OCI-LY7 (cell line): ENCODE measurements at regions not wholly inside any gene's neighbourhood (a gene's known extent, or its start where the extent isn't known, plus 50 kb on each side); places are given as distances from the start of the nearest gene placed in this dataset.
"Not testable (repeated sequence)": the region's sequence is repeated elsewhere in the genome, so short reads cannot be mapped to it uniquely, and the experiment has no call there.

Experiments
- BruUV-seq: library from RNA; stranded (reverse); fragments of 400-500 nt; replicated peaks from 2 replicates; lab custom pipeline; 2021; lab: Mats Ljungman, UMichigan
- CTCF ChIA-PET: fragments of 300-600 bp; sonication (Branson Sonifier 250); formaldehyde crosslinking; loops from one replicate; lab custom pipeline; 2022; ENCODE audit warnings: antibody characterized with exemption; ENCODE audit not compliant: unreplicated experiment; lab: Charles Lee
- POLR2A ChIA-PET: fragments of 300-600 bp; sonication (Branson Sonifier 250); formaldehyde crosslinking; loops from one replicate; lab custom pipeline; 2022; ENCODE audit warnings: antibody characterized with exemption; lab: Charles Lee
- DNase-seq: peaks from one replicate; pipeline ENCODE4 v3.0.0-alpha.2; 2015; ENCODE audit warnings: low spot score
- H2AFZ ChIP-seq: fragments of 200-600 bp; sonication (generic), shearing (Covaris generic); 2 replicates; pipeline ENCODE4 v1.6.1; 2014; ENCODE audit warnings: mild to moderate bottlenecking, antibody characterized with exemption, low read length, moderate library complexity
- H3K27ac ChIP-seq: fragments of 200-600 bp; sonication (generic); 2 replicates; pipeline ENCODE4 v1.5.1; 2014; ENCODE audit warnings: mixed run types, low read depth, mild to moderate bottlenecking, moderate library complexity, low read length, inconsistent platforms; ENCODE audit not compliant: poor library complexity, severe bottlenecking
- H3K36me3 ChIP-seq: fragments of 200-600 bp; sonication (generic); 2 replicates; pipeline ENCODE4 v1.6.1; 2014; ENCODE audit warnings: mild to moderate bottlenecking, antibody characterized with exemption, low read length, moderate library complexity, mixed read lengths; ENCODE audit not compliant: insufficient read depth
- H3K4me1 ChIP-seq: fragments of 200-600 bp; sonication (generic); 2 replicates; pipeline ENCODE4 v1.5.1; 2014; ENCODE audit warnings: mild to moderate bottlenecking, low read length; ENCODE audit not compliant: insufficient read depth, poor library complexity, severe bottlenecking
- H3K4me2 ChIP-seq: fragments of 200-600 bp; sonication (generic); 2 replicates; pipeline ENCODE4 v1.6.1; 2014; ENCODE audit warnings: mild to moderate bottlenecking, low read length
- H3K4me3 ChIP-seq: fragments of 200-600 bp; sonication (generic); 2 replicates; pipeline ENCODE4 v1.5.1; 2014; ENCODE audit warnings: mild to moderate bottlenecking, low read depth, low read length; ENCODE audit not compliant: poor library complexity, severe bottlenecking
- H3K79me2 ChIP-seq: fragments of 200-600 bp; sonication (generic); 2 replicates; pipeline ENCODE4 v1.6.1; 2016; ENCODE audit warnings: low read depth, mild to moderate bottlenecking, low read length, moderate library complexity, mixed read lengths; ENCODE audit not compliant: insufficient read depth
- H3K9me2 ChIP-seq: fragments of 200-600 bp; sonication (generic); 2 replicates; pipeline ENCODE4 v1.6.1; 2016; ENCODE audit warnings: mild to moderate bottlenecking, low read length, mixed read lengths; ENCODE audit not compliant: insufficient read depth
- H3K9me3 ChIP-seq: fragments of 200-600 bp; sonication (generic); 2 replicates; pipeline ENCODE4 v1.6.1; 2014; ENCODE audit warnings: mild to moderate bottlenecking, mixed run types, low read length, mixed read lengths
- H4K20me1 ChIP-seq: fragments of 200-600 bp; sonication (generic); 2 replicates; pipeline ENCODE4 v1.6.1; 2014; ENCODE audit warnings: mild to moderate bottlenecking, antibody characterized with exemption, low read length, moderate library complexity, mixed read lengths; ENCODE audit not compliant: insufficient read depth
- EZH2phosphoT487 ChIP-seq: fragments of 200-600 bp; sonication (generic); IDR thresholded peaks from 2 replicates; pipeline ENCODE4 v1.6.1; 2018; ENCODE audit warnings: low read depth, borderline replicate concordance, mild to moderate bottlenecking, mixed run types, antibody characterized with exemption, low read length, moderate library complexity, mixed read lengths
- intact Hi-C: fragments of 100-400 bp; cut with micrococcal nuclease; formaldehyde crosslinking; loops from one replicate; pipeline ENCODE4 v1.10.0; 2022; ENCODE audit not compliant: unreplicated experiment
- TF ChIP-seq, protein P1 (sequence below): fragments of 200-600 bp; sonication (generic); conservative IDR thresholded peaks from 2 replicates; pipeline ENCODE4 v1.5.1; 2014; ENCODE audit warnings: mild to moderate bottlenecking, antibody characterized with exemption, low read length, moderate library complexity, mixed read lengths

- CTCF ChIA-PET = no interaction called here
- POLR2A ChIA-PET = no interaction called here
- no peak for DNase-seq
- no peak for TF ChIP-seq EZH2phosphoT487
- TF ChIP-seq, protein P1, sequence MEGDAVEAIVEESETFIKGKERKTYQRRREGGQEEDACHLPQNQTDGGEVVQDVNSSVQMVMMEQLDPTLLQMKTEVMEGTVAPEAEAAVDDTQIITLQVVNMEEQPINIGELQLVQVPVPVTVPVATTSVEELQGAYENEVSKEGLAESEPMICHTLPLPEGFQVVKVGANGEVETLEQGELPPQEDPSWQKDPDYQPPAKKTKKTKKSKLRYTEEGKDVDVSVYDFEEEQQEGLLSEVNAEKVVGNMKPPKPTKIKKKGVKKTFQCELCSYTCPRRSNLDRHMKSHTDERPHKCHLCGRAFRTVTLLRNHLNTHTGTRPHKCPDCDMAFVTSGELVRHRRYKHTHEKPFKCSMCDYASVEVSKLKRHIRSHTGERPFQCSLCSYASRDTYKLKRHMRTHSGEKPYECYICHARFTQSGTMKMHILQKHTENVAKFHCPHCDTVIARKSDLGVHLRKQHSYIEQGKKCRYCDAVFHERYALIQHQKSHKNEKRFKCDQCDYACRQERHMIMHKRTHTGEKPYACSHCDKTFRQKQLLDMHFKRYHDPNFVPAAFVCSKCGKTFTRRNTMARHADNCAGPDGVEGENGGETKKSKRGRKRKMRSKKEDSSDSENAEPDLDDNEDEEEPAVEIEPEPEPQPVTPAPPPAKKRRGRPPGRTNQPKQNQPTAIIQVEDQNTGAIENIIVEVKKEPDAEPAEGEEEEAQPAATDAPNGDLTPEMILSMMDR = no peak
- Histone ChIP-seq H3K9me2 (no peaks in the 10 kb centered on the region), H3K4me2 (no peak overlapping the region), H3K4me3 (no peak overlapping the region), H4K20me1 (no peaks in the 10 kb centered on the region), H3K27ac (no peak overlapping the region), H3K36me3 (no peaks in the 10 kb centered on the region), H3K79me2 (no peaks in the 10 kb centered on the region), H3K4me1 (no peaks in the 10 kb centered on the region), H2AFZ (no peak overlapping the region), H3K9me3 (no peaks in the 10 kb centered on the region)
- BruUV-seq = no TSS peak
- intact Hi-C loops = no loop called here
Observed at GRCh38 chr5:68066277-68066955, 149.1 kb upstream of the PIK3R1 start.

GRCh38 chr5:68065321-68065720, 150.2 kb upstream of the PIK3R1 start:
- H3K79me2 ChIP-seq, H3K4me2 ChIP-seq, intact Hi-C loops, H2AFZ ChIP-seq, DNase-seq, H4K20me1 ChIP-seq, H3K27ac ChIP-seq, H3K4me3 ChIP-seq, CTCF ChIA-PET, H3K9me3 ChIP-seq, H3K36me3 ChIP-seq, H3K9me2 ChIP-seq, BruUV-seq, H3K4me1 ChIP-seq: not testable (repeated sequence)
- POLR2A ChIA-PET = interaction anchor here (0.5 kb wide), 1 partner anchor 27 kb away, joined by 3 read pairs; no protein-coding TSS in a partner anchor

GRCh38 chr5:68060382-68060781, 155.2 kb upstream of the PIK3R1 start:
- no peak overlapping the region for H3K4me2 ChIP-seq
- TF ChIP-seq, protein P1 = no peak
- TF ChIP-seq EZH2phosphoT487 = no peak
- intact Hi-C loops = no loop called here
- H3K27ac ChIP-seq = no peak overlapping the region
- BruUV-seq = no TSS peak
- DNase-seq = no peak
- H3K4me1 ChIP-seq = no peaks in the 10 kb centered on the region
- H3K9me3 ChIP-seq = no peaks in the 10 kb centered on the region
- ChIA-PET CTCF (no interaction called here), POLR2A (no interaction called here)
- H3K9me2 ChIP-seq = no peaks in the 10 kb centered on the region
- H3K36me3 ChIP-seq = no peaks in the 10 kb centered on the region
- H3K4me3 ChIP-seq = no peak overlapping the region
- H3K79me2 ChIP-seq = no peaks in the 10 kb centered on the region
- H4K20me1 ChIP-seq = no peaks in the 10 kb centered on the region
- no peak overlapping the region for H2AFZ ChIP-seq
